Activated effector memory CD4-positive, alpha-beta T cell treated with anti-CD3 and anti-CD28 coated beads, Interleukin-2, amount 50 U/mL, for 16 hours (primary cell): ENCODE measurements at regions not wholly inside any gene's neighbourhood (a gene's known extent, or its start where the extent isn't known, plus 50 kb on each side); places are given as distances from the start of the nearest gene placed in this dataset.
"Not testable (repeated sequence)": the region's sequence is repeated elsewhere in the genome, so short reads cannot be mapped to it uniquely, and the experiment has no call there.

Experiments used
- DNase-seq: peaks from one replicate; pipeline ENCODE4 v3.0.0-alpha.2; 2020

DNA sequence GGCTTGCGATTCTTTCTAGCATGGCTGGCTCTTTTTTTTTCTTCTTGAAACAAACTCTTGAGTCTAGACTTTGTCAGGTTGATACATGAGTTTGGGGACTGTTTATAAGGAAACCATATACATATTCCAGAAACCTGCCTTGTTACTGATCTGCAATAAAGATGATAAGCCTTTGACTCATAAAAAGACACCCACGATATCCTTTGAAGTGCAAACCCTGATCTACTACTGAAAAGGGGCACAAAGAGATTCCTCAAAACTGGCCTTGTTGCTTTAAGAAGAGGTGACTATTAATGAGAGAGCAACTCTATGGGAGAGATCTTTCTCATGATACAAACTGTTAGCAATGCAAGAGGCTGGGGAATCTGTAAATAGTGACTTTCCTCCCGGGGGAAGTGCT is 247.1 kb downstream of the ANKRD30B start:
- not testable (repeated sequence) for DNase-seq

DNA sequence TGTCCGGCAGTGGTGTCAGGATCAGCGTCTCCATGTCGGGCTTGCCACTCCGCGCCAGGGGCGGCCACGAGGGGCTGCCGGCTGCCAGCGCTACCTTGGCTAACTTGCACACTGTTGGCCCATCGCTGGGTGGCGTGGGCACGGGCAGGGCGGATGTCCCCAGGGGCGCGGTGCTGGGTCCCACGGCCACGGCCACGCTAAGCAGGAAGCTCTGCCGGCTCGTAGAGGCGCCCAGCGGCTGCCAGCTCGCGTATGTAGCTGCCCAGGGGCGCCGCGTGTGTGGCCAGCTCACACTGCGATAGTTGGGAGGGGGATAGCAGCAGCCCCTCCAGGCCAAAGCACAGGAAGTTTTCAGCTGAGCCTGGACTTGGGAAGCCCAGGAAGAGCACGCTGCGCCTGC is 249.4 kb downstream of the ANKRD30B start:
- DNase-seq: no peak

DNA sequence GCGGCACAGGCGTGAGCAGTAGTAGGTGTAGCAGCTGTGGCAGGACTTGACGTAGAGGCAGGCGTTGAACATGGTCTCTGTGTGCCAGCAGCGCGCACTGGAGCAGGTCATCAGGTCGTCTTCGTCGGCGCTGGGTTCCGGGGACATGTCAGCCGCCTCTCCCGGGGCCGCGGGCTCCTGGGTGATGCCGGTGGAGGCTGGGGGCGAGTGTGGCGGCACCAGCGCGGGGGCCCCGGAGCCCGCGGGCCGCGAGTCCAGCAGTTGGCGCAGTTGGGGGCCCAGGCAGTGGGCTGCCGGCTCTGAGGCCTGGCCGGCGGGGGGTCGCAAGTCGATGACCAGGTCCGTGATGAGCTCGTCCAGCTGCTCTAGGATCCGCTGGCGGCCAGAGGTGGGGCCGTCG is 249.9 kb downstream of the ANKRD30B start:
- not testable (repeated sequence) for DNase-seq

DNA sequence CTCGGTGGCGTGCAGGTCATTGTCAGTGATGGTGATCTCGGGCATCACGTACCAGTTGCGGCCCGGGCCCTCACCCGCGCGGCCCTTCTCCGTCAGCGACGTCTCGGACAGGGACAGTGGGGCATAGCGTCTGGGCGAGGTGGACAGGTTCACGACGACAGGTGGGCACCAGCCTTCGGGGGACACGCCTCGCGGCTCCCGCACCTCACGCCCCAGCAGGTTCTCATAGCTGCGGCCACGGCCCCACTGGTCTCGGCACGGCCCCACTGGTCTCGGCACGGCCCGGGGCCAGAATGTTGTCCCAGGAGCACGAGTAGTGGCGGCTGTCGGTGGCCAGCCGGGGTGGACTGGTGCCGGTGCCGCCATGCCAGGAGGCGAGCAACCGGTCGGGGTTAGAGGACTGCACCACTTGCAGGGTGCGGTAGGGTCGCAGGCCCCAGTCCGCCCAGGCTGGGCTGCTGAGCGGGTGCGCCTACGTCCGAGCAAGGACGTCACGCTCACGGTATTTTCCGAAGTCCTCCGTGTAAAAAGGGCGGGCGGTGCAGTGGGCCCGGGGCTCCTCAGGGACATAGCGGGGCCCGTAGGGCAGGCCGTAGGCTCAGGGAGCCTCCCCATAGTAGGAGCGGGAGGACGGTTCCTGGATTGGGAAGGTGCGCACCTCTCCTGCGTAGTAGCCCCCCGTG is 250.5 kb downstream of the ANKRD30B start:
- not testable (repeated sequence) for DNase-seq

DNA sequence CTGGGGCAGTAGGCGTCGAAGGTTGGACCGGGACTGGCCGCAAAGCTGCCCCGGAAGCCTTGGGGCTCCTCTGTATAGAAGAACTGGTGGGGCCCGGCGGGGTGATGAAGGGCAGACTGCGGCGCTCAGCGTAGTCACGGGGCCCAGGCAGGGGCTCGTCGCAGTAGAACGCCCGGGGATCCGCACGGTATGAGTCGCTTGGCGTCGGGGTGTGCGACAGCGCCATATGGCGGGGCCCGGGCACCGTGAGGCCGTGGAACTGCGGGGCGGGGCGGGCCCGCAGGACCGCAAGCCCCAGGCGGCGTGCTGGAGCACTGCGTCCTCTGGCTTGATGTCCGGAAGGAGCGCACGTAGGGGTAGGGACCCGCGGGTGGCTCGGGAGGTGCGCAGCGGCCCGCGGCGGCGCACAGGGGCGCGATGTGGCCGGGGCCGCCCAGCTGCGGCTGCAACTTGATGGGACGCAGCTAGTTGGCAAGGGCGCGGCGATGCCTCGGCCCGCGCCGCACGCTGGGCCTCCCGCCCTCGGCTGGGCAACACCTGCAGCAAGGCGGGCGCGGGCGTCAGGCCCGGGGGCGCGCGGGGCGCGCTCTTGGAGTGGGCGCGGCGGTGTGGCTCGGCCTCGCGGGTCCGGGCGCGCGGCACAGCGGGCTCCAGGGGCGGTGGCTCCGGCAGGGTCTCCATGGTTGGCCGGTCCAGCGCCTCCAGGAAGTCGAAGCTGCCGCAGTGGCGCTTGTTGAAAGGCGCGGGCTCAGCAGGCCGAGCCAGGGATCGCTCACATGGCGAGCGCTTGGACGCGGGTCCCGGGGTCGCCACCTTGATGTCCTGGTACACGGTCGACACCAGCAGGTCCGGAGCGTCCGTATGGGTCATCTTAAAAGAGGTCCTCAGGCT is 251.4 kb downstream of the ANKRD30B start:
- DNase-seq: peak; percentile 59

DNA sequence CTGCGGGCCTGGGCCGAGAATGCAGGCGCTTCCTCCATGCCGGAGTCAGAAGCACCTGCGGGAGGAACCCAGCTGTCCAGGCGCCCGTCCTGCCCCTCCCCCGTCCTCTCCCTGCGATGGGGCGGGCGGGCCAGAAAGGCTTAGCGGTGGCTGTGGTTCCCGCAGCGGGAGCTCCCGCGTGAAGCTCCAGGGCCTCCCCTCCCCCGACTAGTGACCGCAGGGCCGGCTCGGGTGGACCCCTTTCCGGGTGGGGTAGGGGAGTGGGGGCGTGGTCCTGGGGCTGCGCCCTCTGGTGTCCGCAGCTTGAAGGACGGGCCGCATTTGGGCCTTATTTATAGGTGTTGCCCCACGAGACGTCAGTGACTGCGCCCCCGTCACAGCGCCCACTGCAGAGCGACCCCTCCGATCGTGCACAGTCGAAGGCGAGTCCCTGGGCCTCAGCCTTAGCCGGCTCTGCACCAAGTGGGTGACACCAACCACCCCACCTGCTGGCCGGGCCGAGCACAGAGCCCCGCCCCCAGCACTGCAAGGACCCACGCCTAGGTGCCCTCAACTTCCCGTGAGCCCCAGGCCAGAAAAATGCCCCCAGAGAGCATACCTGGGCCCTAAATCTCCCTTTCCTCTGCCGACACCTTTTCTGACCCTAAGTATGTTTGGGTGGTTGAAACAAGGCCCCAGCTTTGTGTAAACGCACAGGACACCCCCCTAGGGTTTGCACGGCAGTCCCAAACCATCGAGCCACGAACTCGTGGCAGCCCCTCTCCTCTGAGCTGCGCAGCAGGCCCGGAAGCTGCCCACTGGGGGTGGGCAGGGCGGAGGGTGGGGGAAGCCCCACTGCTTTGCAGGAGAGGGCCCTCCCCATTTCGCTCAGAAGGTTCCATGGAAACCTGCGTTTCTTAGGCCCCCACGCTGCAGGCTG is 252.4 kb downstream of the ANKRD30B start:
- not testable (repeated sequence) for DNase-seq

DNA sequence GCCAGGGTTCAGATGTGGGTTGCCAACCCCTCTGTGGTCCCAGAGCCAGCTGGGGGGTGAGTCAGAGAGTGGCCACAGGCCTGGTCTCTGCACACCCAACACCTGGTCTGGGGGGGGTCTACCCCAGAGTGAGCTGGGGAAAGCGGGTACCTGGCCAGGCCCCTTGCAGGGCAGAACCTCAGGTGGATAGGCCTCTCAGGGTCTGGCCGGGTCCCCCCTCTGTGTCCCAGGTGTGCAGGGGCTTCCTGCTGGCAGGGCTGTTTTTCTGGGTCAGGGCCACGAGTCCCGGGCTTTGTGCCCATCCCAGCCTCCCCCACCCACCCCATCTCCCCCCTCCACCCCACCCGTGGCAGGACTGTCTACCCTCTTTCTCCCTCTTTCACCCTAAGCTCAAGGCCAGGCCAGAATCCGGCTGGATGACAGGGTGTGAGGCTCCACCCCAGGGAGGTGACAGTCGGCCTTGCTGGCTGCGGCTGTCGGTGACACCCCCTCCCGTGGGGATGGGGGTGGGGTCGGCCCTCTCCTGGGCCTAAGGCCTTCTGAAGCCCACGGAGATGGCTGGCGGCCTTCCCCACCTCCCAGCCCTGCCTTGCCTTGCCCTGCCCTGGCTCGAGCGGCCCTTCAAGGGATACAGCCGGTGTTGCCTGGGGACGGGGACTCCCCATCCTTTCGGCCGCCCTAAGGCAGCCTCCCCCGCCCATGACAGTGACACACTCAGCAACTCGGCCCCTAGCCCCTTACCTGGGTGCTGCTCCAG is 253.2 kb downstream of the ANKRD30B start:
- not testable (repeated sequence) for DNase-seq

DNA sequence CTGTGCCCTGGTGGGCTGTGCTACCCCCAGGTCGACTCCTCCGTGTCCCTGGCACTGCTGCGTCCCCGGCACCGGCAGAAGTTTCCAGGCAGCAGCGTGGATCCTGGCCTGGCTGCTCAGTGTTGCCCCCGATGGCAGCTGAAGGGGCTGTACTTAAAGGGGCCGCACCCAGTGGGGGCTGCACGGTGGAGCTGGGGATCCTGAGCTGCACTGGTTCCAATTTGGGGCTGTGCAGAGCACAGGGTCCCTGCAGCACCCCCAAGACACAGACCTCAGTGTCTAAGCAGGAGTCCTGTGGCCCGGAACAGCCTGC is 253.8 kb downstream of the ANKRD30B start:
- DNase-seq: not testable (repeated sequence)

DNA sequence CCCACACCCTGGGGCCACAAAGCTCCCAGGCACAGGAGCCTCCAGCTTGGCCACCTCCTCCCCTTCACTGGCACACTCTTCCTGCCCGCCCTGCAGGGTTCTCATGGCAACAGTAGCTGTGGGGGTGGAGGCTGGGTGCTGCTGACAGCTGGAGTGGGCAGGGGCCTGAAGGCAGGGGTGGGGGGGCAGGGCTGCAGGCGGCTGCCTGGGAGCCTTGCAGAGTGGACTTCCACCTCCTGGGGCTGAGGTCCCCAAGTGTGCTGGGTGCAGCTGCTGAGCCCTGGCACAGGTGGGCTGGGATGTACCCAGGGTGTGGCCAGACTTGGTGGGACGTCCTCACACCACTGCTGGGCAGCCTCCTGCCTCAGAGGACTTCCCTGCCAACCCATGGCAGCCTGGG is 254.8 kb downstream of the ANKRD30B start:
- DNase-seq: not testable (repeated sequence)

DNA sequence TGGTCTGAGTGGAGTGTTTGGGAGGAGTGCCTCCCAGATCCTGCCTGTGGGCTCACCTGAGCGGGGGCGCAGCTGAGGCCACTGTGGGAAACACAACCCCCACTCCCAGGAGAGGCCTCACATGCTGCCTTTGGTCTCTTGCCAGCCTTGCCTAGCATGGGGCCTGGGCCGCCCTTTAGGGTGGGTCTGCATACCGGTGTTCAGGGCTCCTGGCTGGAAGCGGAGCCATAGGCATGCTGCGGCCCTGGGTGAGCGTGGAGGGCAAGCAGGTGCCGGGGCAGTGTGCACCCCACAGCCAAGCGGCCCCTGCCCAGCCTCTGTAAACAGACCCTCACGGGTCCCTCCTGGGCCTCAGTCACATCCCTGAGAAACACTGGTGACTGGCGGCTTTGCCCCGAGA is 255.3 kb downstream of the ANKRD30B start:
- not testable (repeated sequence) for DNase-seq

DNA sequence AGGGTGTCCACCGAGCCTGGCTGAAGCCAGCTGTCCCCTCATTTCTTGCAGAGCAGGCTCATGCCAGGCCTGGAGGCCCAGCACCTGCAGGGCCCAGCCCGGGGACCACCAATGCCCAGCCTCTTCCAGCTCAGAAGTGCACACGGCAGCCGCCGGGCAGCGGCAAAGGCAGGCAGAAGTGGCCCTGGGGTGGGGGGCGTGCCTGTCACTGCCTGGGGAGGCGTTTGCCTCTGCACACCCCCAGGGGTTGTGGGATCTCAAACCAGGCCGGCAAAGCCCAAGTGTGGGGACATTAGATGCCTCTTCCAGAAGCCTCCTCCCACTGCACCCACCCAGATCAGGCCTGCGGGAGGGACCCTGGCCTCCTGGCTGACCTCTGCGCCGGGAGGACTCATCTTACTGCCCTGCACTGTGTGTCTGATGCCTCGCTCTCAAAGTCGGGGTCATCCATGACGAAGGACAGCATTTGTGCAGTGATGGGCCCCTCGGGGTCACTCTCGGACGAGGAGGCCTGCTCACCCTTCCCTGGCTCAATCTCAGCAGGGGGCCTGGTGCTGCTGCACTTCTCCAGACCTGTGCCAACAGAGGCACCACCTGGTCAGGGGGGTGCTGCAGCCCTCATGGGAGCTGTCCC is 255.8 kb downstream of the ANKRD30B start:
- DNase-seq: not testable (repeated sequence)

DNA sequence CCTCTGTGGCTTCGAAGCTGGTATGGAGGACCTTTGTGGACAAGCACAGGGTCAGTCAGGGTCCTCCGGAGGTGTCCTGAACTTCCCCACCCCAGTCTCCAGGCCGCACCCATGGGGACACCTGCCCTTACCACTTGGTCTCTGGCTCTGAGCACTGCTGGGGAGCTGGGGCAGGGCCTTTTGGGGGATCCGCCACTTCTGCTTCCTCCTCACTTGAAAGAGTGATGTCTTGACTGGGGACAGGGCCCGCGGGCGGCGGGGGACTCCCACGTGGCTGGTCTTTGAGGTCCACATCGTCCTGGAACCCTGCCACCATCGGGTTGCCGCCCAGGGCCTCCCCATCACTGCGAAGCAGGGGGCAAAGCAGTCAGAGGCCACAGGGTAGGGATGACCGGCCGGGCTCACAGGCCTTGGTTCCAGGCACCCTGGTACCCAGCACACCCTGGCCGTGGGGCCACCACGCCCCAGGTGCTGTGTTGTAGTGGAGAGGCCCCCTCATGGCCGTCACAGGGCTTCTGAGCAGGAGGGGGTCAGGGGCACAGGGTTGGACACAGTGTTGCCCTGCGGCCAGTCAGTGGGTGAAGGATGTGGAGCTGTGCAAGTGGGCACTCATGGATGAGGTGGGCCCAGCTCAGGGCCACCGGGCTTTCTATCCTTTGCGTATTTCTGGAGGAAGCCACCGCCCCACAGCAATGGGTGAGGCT is 256.4 kb downstream of the ANKRD30B start:
- peak; percentile 61 for DNase-seq

DNA sequence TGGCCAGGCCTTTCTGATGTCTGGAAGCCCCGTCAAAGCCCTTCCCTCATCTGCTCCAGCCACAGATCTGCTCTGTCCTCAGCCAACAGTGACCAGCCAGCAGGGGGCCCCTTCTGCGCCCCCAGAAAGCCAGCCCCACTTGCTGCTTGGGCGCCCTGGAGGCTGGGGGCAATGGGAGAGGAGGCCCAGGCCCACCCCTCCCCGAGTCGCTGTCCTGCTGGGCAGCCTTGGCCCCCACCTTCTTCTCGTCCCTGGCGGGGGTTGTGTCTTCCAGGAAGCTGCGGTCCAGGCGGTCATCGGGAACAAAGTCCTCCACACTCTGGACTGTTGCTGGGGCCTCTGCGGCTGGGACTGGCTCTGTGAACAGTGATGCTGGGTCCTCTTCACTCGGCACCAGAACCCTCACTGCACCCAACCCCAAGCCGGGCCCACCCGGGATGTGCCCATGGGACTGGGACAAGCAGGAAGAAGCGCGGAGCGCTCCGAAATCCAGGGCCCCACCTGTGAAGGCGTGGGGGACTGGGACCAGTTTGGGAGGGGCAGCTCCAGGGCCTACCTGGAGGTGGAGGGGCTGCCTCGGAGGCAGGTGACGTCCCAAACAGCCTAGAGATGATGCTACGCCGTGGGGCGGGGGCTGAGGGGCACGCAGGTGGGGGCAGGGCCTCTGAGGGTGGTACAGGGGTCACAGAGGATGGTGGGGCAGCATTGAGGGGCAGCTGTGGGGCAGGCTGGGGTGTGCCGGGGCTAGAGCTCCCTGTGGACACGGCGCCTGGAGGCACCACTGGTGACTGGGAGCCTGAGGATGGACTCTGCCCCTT is 257.6 kb downstream of the ANKRD30B start:
- DNase-seq: no peak

DNA sequence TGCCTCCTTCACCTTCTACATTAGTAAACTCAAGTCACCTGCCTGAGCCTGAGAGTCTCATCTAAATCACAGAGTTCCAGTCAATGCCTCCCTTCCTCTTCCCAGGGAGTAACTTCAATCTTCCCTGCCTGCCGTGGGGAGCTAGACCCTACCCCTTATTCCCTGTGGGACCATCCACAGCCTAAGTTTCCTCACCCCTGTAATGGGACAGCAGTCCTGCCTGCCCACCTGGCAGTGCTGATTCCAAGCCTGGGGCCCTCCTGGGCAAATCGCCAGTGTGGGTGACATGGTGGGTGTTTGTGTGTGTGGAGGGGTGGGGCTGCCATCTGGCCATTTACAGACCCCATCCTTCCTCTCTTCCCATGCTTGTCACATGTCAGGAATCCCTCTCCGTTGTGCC is 258.6 kb downstream of the ANKRD30B start:
- DNase-seq: not testable (repeated sequence)

DNA sequence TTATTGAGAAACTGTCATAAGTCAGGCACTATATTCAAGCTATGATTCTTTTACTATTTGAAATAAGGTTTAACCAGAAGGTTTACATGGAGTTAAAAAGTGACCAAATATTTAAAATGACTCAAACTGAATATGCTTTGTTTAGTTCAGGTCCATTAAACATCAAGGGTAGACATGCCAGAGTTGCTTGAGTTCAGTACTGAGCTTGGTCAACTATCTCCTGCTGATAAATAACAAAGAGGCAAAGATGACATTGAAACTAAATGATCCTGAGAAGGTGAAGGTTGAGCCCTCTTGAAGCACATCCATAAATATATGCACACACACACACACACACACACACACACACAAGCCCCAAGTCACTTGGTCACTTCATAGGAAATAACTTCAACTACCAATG is 278.1 kb downstream of the ANKRD30B start:
- not testable (repeated sequence) for DNase-seq

DNA sequence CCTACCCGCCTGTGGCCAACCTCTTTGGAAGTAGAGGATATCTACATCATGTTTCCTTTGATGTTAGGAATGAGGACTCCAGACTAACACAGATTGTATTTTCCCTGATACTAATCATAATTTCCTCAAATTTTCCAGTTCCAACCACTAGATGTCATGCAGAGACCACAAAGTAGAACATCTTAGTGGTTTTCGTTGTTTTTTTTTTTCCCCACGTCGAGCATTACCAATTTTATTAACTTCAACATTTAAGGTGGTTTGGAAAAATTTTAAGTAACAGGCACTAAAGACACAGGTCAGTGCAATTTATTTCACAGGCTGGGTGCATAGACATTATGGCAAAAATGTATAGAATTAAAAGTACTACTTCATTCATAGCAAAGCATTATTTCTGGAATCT is 280.1 kb downstream of the ANKRD30B start:
- DNase-seq: not testable (repeated sequence)

DNA sequence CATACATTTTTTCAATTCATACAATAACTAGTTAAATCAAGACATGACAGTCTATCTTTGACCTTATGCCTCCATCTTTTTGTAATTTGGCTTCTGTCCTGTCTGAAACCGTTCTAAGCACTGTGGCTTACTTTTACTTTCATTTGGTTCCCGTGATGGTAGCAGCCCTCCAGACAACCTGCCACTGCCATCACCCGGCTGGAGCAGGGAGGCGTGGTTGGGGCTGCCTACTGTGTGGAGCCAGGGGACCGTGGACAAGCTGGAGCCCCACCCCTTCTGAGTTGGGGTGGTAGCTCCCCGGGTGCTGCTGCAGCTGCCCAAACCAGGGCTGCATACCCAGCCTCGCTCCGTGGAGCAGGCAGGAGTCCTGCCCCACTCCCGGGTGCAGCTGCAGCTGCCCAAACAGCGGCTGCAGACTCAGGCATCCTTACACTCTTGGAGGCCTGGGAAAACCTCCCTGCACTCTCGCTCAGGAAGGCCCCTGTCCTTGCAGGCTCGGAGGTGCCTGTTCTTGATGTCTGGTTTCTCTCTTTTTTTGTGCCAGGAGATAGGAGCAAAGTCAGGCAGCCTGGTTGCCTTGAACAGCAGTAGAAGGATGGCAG is 312.4 kb downstream of the ANKRD30B start:
- not testable (repeated sequence) for DNase-seq

DNA sequence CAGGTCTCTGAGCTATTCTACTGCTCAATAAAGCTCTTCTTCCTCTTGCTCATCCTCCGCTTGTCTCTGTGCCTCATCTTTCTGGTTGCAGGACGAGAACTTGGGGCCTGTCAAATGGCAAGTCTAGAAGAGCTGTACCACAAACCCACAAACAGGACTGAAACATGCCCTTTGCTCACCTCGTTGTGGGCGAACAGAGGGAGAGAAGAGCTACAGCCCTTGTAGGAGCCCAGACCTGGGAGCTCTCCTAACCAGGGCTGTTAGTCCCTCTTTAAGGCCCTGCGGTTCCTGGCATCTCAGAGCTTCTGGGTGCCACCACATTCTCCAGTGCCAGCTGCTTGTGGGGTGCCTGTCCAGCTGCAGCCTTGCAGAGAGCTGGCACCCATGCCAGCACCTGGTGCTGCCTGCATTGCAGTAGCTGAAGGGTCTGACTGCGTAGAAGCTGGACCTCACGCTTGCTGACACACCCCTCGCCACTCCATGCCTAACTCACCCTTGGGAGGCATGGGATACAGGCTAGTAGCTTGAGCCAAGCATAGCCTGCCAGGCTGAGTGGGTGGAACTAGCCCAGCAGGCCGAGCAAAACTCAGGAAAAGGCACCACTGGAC is 313.4 kb downstream of the ANKRD30B start:
- DNase-seq: not testable (repeated sequence)

DNA sequence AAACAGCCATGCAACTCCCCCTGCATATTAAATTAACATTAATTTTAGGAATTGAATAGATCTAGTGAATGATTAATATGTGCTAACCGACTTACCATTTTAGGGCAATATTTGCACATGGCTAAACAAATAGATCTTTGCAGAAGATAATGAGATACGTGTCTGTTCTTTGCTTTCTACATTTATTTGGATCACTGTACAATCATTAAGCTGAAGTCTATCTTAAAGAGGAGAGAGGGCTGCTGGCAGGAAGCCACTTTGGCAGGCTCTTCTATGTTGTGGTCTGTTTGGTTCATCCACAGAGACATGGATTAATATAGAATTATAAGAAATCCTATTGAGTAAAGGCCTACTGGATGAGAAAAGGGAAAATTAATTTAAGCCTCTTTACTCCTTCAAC is 318.5 kb downstream of the ANKRD30B start:
- not testable (repeated sequence) for DNase-seq
